Left renal pelvis (tissue), 4 donors: ENCODE measurements at regions not wholly inside any gene's neighbourhood (a gene's known extent, or its start where the extent isn't known, plus 50 kb on each side); places are given as distances from the start of the nearest gene placed in this dataset.

Experiments used
- DNase-seq, 4 donors: peaks; one replicate each; pipeline ENCODE4 v3.0.0-alpha.2; 2013; ENCODE audit warnings: low read depth in 4 of 4, low spot score in 3 of 4

- DNase-seq: no peak
These were observed 91.3 kb upstream of the PLEKHA5 start for GRCh38 chr12:19038209-19038608.

GRCh38 chr12:19039515-19039914, 90.0 kb upstream of the PLEKHA5 start:
- no peak for DNase-seq

- DNase-seq: no peak
These were observed 87.3 kb upstream of the PLEKHA5 start for GRCh38 chr12:19042221-19042620.

- DNase-seq: no peak
These were observed 85.1 kb upstream of the PLEKHA5 start for GRCh38 chr12:19044430-19044829.

GRCh38 chr12:19044891-19045290, 84.6 kb upstream of the PLEKHA5 start:
- DNase-seq: no peak

GRCh38 chr12:19045426-19045825, 84.1 kb upstream of the PLEKHA5 start:
- no peak for DNase-seq

- no peak for DNase-seq
These were observed 80.6 kb upstream of the PLEKHA5 start for GRCh38 chr12:19048943-19049342.

GRCh38 chr12:19052689-19053088, 76.8 kb upstream of the PLEKHA5 start:
- no peak for DNase-seq

GRCh38 chr12:19053218-19053617, 76.3 kb upstream of the PLEKHA5 start:
- DNase-seq: no peak

GRCh38 chr12:19054035-19054434, 75.5 kb upstream of the PLEKHA5 start:
- no peak for DNase-seq

GRCh38 chr12:19055589-19055988, 73.9 kb upstream of the PLEKHA5 start:
- DNase-seq: no peak

GRCh38 chr12:19058235-19059021, 71.1 kb upstream of the PLEKHA5 start:
- DNase-seq: no peak

- DNase-seq: no peak
These were observed 64.8 kb upstream of the PLEKHA5 start for GRCh38 chr12:19064713-19065112.

- DNase-seq: no peak
These were observed 64.3 kb upstream of the PLEKHA5 start for GRCh38 chr12:19065223-19065622.

- DNase-seq: no peak
These were observed 63.7 kb upstream of the PLEKHA5 start for GRCh38 chr12:19065871-19066270.

GRCh38 chr12:19066475-19067001, 63.0 kb upstream of the PLEKHA5 start:
- no peak for DNase-seq

GRCh38 chr12:19068137-19068536, 61.4 kb upstream of the PLEKHA5 start:
- no peak for DNase-seq

- no peak for DNase-seq
These were observed 59.2 kb upstream of the PLEKHA5 start for GRCh38 chr12:19070341-19070740.

GRCh38 chr12:19074700-19075099, 54.8 kb upstream of the PLEKHA5 start:
- DNase-seq: no peak

- no peak for DNase-seq
These were observed 53.7 kb upstream of the PLEKHA5 start for GRCh38 chr12:19075711-19076340.
